Fibroblast of peridontal ligament (primary cell): ENCODE measurements at regions not wholly inside any gene's neighbourhood (a gene's known extent, or its start where the extent isn't known, plus 50 kb on each side); places are given as distances from the start of the nearest gene placed in this dataset.
"Not testable (repeated sequence)": the region's sequence is repeated elsewhere in the genome, so short reads cannot be mapped to it uniquely, and the experiment has no call there.

Experiments used
- DNase-seq: peaks from one replicate; pipeline ENCODE4 v3.0.0-alpha.2; 2010; ENCODE audit errors: extremely low read depth

DNA sequence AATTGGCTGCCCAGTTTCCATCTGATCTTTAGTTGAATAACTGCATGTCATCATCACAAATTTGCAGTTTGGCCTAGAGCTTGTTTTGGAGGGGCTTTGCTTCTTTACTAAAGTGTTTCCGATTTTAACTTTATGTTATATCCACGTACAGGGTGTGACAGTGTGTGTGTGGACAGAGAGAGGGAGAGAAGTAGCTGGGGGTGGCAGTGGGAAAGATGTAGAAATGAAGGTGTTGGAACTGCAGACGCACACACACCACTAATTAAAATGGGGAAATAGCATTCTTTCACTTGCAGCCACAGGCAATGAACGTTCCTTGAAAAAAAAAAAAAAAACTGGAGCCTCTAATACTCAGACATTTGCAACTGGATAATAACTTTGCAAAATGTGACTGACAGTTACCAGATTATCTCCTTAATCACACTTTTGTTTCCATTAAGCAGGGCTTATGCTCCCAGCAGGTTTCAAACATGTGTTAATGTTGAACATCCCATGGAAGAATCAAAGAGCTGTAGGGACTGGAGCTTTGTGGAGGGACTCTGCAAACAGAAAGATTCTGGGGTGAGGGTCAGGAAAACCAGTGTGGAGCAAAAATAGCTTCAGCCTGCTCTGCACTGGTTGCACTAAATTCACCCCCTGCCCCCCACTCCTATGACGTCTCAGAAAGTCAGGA is 238.1 kb upstream of the TENM4 start:
- no peak for DNase-seq

DNA sequence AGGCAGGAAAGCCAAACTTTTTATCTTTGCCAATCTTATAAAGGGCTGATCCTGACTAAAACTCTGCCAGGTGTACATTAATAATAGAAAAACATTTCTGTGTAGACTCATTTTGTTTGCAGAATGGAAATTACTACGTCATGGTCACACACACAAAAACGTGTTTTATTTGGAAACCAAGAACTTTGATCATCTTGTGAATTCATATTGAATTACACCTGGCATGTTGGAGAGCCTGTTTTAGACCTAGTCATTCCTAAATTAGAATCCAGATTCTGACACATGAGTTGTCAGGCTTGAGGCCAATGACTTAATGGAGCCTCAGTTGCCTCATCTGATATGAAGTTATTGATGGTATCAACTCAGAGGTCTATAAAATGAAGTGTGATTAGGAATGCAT is 235.6 kb upstream of the TENM4 start:
- no peak for DNase-seq

DNA sequence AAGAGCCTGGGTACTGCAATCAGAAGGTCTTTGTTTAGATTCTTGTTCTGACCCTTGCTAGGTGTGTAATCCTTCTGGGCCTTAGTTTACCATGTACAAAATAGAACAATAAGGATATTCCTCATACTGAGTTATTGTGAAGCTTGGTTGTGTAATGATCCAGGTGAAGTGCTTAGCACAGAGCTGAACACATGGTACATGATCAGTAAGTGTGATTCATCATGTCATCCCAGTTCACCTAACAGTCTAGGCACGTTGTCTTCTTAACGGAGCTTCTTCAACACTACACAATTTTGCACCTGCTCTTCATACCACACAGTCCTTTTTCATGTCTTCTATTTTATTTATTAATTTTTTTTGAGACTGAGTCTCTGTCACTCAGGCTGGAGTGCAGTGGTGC is 234.3 kb upstream of the TENM4 start:
- DNase-seq = no peak

DNA sequence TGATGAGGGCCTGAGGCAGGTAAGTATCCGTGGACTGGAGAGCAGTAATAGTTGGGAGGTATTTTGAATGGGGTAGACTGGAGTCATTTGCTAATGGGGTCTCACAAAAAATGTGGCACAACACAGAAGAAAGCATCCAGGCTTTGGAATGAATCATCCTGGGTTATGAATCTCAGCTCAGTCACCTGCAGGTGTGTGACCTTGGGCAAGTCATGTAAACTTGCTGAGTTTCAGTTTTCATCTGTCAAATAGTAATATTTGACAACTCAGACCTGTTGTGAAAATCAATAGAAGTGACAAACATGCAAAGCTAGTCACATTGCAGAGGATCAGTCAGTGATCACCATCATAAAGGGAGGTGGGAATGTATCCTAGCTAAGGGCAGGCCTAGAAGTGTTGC is 232.0 kb upstream of the TENM4 start:
- no peak for DNase-seq

DNA sequence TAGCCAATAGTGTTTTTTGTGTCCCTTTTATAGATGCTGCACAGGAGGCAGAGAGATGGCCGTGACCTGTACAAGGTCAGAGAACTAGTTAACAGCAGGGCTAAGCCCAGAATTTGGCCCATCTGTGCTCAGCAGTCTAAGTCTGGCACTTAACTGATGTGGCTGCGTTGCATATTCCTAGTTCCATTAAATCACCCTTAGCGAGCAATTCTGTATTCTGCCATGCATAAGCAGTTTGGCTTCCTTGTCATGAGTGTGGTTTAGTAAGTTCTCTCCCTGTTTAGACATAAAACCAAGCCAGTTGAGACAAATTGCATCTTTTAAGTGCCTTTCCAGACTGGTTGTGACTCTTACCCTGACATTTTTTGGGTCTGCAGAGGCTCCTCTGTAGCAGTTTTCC is 230.6 kb upstream of the TENM4 start:
- DNase-seq = no peak

DNA sequence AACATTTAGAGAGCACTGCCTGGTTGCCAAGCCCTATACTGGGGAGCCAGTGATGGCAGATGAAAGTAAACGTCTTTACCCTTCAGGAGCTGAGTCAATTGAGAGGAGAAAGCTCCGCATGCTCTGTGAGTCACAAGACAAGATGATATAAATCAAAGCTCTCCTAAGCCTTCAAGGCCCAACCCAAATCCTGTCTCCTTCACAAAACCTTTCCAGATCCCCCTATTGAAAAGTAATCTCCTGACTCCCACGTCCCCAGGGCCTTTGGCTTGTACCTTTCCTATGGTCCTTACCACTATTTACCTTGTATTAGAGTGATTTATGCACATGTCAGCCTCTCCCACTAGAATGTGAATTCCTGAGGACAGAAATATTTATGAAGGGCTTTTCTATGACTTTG is 230.1 kb upstream of the TENM4 start:
- no peak for DNase-seq

DNA sequence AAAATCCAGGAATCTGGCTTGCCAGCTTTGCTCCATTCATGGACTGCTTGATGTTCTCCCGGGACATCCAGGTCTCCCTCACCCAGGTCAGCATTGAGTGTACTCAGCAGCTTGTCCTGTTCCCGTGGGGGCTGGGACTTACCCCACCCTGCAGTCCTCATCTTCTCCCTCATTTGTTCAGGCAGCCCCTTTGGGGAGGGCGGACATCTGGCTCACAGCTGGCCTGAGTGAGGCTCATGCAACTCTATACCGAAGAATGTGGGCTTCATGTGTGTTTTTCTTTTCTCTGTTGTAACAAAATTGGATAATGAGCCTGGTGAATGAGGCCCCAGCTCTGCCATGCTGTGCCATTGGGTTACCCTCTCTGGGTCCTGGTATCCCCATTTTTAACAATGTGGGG is 227.7 kb upstream of the TENM4 start:
- DNase-seq = no peak

DNA sequence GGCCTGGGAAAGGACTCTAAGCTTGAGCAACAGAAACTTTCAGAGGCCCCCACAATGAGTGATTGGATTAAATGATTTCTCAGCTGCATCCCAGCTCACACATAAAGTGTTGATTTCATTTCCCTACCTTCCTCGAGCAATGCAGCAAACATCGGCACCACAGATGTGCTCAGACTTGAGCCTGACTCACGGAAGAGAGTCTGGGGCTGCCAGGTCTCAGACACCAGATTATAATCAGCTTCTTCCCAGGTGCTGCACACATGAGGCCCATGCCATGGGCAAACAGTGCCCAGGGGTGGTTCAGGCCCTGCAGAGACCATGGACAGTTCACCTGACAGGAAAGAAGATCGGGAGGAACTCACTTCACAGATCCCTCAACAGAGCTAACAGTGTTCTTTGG is 226.6 kb upstream of the TENM4 start:
- DNase-seq = no peak

DNA sequence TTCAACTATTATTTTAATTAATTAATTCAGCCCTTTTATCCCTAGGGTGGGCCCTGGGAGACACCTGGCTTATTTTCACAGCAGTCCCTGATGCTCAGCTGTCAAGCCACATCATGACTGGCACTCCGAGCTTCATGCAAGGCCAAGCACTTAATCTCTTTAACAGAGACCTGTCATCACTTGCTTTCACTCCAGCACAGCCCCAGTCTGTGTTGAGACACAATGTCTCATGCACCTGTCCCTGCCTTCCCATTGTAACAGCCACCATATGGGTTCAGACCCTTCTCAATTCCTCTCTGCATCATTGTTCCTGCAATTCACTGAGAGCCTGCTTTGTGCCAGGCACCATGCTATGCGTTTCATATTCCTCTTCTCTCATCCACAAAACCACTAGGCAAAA is 222.2 kb upstream of the TENM4 start:
- DNase-seq = no peak

DNA sequence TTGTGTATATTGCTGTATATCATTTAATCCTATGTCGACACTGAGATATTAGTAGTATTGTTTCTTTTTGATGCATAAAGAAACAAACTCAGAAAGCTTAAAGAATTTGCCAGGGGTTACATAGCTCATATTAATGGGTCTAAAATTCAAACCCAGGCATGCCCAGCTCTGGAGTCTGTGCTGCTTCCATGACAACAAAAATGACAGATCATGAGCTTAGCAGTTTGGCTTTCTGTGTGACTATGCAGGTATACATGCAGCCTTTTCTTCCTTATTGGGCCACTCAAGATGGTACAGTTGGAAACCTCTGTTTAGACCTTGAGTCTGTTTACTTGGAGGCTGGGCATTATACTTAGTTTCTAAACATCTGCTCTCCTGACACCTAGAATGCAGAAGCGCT is 220.5 kb upstream of the TENM4 start:
- no peak for DNase-seq

DNA sequence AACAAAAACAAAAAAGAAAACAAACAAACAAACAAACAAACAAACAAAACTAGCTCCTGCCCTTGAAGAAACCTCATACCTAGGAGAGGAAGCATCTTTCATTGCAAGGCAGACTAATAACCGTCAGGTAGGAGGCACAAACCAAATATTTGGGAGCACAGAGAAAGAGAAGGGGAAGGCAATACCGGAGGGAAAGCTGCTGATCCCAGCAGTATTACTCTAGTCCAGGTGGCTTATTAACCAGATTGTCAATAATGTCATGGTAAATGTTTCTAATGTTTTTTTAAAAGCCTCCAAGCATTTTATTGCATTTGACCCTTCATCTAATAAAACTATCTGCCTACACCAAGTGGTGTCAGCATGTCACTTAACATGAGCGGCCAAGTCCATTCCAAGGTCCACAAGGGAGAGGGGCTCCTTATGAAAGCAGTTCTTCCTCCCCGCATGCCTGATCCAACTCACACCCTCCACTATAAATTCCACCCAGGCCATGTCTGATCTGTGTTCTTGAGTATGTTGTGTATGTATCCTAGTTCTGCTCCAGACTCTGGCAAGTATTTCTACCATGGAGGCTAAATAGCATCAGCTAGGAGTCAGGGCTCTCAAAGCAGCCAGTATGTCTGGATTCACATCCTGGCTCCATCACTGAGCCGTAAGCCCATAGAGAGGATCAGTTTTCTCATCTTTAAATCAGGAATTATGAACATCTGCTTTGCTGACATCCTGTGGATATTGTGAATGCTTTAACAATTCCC is 208.1 kb upstream of the TENM4 start:
- DNase-seq = no peak

DNA sequence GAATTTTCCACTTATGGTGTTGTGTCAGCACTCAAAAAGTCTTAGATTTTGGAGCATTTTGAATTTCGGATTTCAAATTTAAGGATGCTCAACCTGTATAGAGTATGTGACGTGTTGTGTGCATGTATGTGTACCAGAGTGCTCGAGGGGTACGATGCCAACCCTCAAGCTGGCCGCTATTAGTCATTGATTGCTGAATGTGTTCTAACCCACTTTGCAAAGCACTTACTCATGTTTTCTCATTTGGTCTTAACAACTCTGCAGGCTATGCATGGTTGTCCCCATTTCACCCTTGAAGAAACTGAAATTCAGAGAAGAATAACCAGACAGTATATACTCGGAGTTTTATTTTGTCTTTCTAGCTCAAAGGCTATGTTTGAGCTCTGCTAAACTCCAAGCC is 196.4 kb upstream of the TENM4 start:
- no peak for DNase-seq

DNA sequence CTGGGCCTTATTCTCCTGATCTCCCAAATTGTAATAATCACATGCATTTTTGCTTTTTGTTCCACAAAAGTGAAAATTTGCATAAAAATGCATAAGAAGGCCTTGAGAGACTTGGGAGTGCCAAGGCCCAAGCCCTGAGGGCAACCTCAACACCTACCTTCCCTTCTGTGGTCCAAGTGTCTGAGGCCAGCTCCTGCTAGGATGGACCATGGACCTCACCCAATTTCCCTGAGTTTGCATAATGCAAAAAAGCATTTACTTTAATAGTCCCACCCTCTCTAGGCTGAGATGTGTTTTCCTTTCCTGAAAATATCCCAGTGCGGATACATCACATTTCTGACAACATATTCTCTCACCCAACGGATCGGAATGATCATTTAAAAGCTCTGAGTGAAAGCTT is 194.1 kb upstream of the TENM4 start:
- no peak for DNase-seq

DNA sequence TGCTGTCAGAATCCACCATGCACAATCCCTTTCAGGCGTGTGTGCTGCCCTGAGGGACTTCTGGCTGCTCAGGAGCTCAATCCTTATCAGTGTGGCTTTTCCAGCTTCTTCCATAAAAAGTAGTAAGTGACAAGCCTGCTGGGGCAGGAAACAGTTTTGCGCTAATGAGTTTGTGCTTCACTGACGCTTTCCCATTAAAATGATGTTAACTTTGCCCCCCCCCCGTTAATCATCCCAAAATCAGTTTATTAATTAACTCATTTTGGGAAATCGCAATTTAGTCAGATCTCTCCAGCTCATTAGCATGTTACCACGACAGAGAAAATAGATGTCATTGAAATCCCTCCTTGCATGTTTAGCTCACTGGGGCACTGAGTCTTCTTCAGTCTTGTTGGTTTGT is 186.5 kb upstream of the TENM4 start:
- DNase-seq = no peak

DNA sequence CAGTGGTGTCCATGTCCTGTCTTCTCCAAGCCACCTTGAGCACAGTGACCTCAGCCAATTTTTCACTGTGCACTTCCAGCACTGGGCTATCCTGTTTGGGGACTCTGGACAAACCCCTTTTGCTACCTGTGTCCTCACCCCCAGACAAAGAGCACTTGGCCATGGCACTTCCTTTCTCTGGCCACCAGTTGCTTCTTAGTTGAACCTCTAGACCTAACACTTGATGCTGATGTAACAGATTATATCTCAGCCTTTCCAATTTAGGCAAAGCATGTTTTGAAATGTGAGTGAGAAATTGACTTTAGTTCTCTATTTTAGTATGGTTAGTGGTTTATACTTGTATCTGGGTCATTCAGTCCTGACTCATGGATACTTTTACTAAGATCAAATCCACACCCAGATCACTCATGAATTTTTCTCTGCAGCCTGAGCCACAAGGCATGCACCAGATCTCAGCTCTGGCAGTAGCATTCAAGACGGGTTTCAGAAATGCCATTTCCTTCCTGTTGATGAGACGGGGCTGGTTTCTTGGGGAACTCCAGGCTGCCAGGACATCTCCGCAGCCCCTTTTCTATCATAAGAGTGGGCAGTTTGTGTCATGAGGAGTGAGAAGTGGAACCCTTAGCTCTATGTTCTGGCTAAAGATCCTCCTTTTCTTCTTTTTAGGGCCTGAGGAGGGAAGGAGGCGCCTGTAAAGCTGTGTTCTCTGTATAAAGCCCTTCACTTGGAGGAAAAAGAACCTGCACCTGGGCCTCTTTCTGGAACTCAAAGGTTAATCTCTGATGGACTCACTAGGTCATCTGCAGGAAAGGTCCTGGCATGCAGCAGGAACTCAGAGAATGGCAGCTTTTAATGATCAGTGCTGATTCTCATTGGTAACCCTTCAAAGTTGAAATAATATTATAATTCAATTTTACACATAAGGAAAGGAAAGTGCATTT is 185.6 kb upstream of the TENM4 start:
- DNase-seq = peak; percentile 2

DNA sequence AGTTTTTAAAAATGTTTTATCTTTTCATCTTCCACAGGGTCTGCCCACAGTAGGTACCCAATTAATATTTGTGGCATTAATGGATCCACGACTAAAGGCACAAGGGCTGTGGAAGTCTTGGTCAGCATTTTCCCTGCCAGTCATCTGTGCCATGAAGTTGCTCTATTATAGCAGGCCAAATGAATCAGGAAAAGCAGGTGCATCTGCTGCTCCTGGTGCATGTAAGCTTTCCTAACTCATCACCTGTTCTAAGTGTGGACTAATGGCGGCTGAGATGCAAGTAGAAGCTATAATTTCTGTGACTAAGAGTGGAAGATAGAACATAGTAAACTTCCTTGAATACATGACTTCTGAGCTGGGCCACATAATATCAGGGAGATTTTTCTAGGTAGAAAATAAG is 182.5 kb upstream of the TENM4 start:
- no peak for DNase-seq

DNA sequence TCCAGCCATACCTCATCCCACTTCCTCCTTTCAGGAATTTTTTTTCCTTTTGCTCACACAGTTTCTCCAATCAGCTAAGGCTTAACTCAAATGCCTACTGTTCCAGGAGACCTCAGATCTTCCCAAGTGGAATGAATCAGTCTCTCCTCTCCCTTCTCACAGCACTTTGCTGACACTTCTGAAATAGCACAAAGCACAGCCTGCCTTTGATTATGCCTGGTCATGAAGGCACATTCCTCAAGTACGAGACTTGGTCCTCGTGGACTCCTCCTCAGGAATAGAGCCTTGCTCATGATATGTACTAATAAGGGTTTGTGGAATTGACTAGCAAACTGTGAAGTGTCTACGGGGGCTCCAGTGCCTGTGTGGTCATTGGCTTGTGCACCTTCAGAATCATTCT is 176.7 kb upstream of the TENM4 start:
- no peak for DNase-seq

DNA sequence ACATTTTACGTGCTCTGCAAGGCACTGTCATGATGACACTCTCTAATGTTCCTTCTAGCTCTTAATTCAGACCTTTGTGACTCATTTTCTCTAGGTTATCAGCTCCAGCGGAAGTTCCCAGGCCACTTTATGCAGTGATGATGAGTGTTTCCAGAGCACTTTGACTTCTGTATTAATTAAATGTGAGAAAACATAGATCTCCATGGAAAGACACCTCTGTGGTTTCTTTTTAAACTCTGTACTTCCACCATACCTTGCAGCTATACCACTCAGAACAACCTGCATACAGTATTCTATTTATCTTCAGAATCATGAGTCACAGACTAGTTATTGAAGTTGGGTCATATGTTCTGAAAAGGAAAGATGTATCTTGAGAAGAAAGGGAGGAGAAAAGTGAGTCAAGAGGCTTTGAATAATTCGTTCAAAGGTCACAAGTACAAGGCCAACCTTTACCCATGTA is 175.6 kb upstream of the TENM4 start:
- no peak for DNase-seq

DNA sequence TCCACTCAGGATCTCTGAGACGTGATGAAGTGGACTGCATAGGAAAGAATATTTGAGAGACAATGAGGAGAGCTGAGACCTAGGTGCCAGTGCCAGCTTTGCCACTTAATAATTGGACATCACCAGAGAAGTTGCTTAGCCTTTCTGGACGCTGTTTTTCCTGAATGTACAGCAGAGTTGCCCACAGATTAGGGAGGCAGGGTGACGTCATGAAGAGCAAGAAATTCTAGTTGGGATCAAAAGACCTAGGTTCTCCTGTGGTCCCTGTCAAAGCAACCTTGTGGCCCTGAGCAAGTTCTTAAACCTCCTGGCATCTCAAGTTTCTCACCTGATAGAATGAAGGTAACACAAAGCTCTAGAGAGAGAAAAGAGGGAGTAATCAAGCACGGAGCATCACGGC is 174.6 kb upstream of the TENM4 start:
- DNase-seq = no peak

DNA sequence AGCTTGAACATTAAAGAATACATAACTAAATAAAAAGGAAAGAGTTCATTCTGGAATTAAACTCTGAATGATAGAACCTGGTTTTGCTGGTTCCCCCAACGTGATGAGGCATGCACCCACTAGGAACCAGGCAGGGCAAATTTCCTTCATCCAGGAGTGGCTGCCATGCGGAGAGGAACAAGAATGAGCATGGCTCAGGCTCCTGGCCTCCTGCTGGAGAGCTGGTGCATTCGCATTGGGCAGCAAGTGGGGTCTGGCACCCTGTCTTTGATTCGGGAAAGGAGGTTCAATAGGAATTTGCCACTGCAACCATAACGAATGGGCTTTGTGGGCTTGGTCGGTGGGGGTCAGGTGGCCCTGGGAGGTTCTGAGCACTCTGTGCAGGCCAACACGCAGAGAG is 169.8 kb upstream of the TENM4 start:
- no peak for DNase-seq

DNA sequence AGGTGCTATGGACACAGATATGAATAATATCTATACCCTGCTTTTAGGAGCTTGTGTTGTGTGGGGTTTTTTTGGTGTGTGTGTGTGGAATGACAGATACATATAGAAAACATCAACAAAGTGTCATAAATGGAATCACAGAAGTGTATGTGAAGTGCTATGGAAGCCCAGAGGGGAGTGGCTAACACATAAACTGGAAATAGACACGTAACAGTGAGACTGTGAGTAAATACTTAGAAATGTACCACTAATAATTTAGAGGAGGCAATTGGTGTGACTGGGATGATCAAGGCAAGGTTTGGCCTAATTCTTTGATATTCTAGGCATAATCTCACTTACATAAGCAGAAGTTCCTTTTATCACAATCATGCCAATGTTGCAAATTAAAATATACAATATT is 169.3 kb upstream of the TENM4 start:
- DNase-seq = no peak

DNA sequence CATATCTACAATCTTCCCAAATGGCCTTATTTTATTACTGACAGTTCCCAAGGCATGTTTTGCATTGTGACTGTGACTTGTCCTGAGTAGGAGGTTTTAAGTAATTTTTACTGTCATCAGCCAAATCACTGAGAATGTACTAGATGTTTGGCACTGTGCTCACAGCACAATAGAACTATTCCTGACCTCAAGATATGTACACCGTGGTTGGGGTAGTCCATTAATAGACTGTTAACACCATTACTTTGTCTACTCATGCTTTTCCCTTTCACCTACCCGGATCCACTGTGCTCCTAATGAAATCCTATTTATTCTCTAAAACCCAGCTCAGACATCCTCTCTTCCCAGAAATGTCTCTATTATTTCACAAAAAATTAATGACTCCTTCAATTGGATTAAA is 168.7 kb upstream of the TENM4 start:
- no peak for DNase-seq

DNA sequence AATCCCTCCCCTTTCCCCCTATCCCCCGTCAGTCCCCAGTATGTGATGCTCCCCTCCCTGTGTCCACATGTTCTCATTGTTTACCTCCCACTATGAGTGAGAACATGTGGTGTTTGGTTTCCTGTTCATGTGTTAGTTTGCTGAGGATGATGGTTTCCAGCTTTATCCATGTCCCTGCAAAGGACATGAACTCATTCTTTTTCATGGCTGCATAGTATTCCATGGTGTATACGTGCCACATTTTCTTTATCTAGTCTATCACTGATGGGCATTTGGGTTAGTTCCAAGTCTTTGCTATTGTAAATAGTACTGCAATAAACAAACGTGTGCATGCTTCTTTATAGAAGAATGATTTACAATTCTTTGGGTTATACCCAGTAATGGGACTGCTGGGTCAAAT is 165.6 kb upstream of the TENM4 start:
- DNase-seq = not testable (repeated sequence)
